Fibroblast of peridontal ligament (primary cell): ENCODE measurements at regions not wholly inside any gene's neighbourhood (a gene's known extent, or its start where the extent isn't known, plus 50 kb on each side); places are given as distances from the start of the nearest gene placed in this dataset.
A peak's percentile ranks its signal among the peaks of the same experiment; 100 is the strongest.
"Not testable (repeated sequence)": the region's sequence is repeated elsewhere in the genome, so short reads cannot be mapped to it uniquely, and the experiment has no call there.

ENCODE experiments used
- DNase-seq: peaks from one replicate; pipeline ENCODE4 v3.0.0-alpha.2; 2010; ENCODE audit errors: extremely low read depth

- no peak for DNase-seq
Measured at GRCh38 chr9:88596376-88596775, 61.4 kb downstream of the NXNL2 start.

- DNase-seq, result no peak
Measured at GRCh38 chr9:88604836-88605511, 70.0 kb downstream of the NXNL2 start.

- peak; percentile 79 for DNase-seq
Measured at GRCh38 chr9:88605512-88606362, 70.8 kb downstream of the NXNL2 start.

GRCh38 chr9:88614359-88614758 lies 79.4 kb downstream of the NXNL2 start:
- DNase-seq, result no peak

DNA sequence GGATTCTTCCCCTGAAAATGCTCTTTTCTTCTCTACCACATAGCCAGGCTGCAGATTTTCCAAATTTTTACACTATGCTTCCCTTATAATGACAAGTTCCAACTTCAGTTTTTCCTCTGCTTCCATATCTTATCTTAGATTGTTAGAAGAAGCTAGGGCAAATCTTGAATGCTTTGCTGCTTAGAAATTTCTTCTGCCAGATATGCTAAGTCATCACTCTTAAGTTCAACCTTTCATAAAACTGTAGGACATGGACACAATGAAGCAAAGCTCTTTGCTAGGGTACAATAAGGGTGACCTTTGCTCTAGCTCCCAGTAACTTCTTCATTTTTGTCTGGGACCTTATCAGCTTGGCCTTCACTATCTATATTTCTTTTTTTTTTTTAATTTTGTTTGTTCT lies 88.7 kb downstream of the NXNL2 start:
- DNase-seq, result no peak

- DNase-seq, result no peak
Measured at GRCh38 chr9:88628114-88628513, 93.1 kb downstream of the NXNL2 start.

GRCh38 chr9:88628811-88629210 lies 93.8 kb downstream of the NXNL2 start:
- DNase-seq, result peak; percentile 34

GRCh38 chr9:88630574-88630973 lies 95.6 kb downstream of the NXNL2 start:
- not testable (repeated sequence) for DNase-seq

DNA sequence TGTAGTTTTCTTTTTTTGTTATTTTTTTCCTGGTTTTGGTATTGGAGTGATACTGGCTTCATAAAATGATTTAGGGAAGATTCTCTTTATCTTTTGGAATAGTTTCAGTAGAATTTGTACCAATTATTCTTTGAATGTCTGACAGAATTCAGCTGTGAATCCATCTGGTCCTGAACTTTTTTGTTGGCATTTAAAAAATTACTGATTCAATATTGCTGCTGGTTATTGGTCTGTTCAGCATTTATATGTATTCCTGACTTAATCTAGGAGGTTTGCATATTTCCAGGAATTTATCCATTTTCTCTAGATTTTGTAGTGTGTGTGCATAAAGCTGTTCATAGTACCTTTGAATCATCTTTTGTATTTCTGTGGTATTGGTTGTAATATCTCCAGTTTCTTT lies 100.2 kb downstream of the NXNL2 start:
- DNase-seq, result no peak

GRCh38 chr9:88641456-88642240 lies 106.7 kb downstream of the NXNL2 start:
- no peak for DNase-seq

GRCh38 chr9:88642336-88642735 lies 107.4 kb downstream of the NXNL2 start:
- DNase-seq, result no peak

- DNase-seq, result no peak
Measured at GRCh38 chr9:88643931-88644330, 109.0 kb downstream of the NXNL2 start.

DNA sequence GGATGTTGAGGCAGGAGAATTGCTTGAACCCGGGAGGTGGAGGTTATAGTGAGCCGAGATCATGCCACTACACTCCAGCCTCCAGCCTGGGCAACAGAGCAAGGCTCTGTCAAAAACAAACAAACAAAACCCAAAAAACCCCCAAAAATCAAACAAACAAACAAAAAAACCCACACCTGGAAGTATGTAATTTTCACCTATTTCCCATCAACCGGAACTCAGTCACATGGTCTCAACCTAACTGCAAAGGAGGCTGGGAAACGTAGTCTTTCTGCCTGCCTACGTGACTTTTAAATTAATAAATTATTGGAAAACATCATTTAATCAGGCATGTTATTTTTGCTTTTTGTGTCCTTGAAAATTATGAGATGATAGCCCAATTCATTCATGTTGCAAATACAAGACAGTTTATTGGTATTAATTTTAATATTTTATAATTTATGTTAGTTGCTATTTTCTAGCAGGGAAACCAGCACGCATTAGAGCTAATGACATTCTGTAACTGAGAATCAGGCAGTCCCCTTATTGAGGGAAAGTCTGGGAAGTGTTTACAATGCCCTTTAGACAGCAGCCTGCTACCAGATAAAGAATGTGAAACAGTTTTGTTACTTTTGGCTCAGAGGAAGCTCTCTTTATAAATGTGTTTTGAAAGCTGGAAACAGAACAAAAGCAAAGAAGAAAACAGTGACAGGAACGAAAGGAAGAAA lies 110.3 kb downstream of the NXNL2 start:
- peak; percentile 49 for DNase-seq

- no peak for DNase-seq
Measured at GRCh38 chr9:88645879-88646199, 110.9 kb downstream of the NXNL2 start.

DNA sequence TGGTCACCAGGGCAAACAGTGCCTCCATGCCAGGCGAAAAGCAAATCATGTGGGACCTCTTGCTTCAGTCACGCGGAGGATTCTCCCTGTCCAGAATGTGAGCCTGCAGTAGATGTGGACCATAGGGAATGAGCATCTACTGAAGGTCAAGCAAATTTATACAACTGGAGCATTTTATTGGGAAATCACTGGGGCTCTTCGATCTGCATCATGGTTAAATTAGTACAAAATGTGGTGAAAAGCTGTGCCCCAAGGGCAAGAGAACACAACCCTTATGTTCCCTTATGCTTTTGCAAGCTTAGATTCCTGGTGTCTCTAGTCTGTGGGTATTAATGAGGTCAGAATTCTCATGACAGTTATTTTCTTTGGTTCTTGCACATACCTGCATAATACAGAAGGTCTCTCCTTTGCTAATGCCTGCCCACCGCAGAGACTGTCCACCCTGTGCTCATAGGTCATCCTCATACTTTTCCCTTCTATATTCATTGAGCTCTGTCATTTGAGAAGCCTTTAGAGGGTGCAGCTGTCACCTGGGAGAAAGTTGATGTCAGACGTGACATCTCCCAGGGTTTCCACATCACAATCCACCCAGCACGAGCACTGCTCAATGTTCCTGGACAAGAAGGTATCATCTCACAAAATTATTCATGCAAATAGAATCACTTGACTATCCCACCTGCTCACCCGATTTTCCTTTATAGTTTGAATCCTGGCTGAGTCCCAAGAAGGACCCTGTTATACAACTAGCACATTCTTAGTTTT lies 111.7 kb downstream of the NXNL2 start:
- DNase-seq, result no peak

DNA sequence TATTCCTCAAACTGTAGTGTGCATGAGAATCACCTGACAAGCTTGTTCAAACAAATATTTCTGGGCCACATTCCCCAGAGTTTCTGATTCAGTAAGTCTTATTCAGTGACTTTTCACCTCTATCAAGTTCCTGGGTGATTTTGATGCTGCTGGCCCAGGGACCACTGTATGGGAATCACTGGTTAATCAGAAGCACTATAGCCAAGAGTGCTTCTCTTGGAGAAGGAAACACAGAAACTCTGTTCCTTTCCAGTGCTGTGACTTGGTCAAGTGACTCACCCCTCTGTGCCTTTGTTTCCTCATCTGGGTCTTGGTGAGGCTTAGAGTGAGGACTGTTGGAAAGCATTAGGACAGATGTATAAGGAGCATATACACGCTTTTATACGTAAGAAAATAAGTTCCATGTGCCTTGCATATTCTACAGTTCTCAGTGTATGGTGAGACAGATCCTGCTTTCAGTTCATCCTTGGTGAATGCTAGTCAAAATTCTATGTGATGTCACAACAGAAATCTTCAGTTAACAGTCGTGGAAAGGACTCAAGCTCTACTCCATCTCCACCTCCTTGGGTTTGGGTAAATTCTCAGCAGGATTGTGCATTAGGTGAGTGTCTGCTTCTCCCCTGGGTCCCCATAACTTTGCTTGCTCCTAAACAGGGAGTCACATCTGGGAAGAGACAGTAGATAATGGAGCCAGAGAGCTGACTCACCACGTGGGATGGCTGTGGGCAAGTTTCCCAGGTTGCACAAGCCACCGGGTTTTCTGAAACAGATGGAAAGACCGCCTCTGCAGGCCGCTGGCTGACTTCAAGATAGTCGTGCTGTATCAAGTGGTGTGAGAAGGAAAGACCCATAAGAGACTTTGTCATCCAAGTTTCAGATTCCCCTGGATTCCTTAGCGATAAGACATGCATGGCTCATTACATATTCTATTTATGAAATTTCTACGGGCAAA lies 117.0 kb downstream of the NXNL2 start:
- peak; percentile 98 for DNase-seq

DNA sequence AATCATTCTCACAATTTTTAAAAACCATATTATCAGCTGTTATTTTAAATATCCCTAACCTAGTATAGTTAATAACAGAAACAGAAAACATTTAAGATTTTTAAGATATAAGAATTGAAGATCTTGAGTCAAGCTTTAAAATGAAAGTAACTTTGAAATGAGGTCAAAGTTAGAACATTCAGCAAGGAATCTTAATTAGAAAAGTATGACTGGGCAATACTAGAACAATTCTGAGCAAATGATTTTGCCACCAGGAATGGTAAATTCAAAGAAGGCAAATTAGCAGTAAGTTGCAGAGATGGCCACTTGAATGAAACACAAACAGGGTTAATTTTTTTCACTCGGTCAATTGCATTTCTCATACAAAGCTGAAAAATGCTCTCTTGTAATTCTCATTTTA lies 117.9 kb downstream of the NXNL2 start:
- peak; percentile 69 for DNase-seq

DNA sequence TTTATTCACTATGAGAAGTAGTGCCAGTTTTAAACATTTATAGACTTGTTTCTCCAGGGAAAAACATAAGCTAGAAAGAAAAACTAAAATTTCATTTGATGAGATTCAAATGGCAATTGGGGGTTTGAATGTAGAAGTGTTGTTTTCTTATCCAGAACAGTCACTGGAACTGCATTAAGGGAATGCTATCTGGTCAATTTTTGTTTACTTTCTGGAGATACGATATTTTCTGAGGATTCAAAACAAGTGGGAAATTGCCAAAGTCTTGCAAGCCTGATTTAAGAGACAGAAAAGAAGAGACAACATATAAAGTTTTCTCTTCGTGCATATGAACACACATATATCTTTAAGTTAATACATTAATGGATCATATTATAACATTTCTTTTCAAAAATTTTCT lies 118.4 kb downstream of the NXNL2 start:
- DNase-seq, result no peak

GRCh38 chr9:88653911-88654310 lies 118.9 kb downstream of the NXNL2 start:
- peak; percentile 82 for DNase-seq

DNA sequence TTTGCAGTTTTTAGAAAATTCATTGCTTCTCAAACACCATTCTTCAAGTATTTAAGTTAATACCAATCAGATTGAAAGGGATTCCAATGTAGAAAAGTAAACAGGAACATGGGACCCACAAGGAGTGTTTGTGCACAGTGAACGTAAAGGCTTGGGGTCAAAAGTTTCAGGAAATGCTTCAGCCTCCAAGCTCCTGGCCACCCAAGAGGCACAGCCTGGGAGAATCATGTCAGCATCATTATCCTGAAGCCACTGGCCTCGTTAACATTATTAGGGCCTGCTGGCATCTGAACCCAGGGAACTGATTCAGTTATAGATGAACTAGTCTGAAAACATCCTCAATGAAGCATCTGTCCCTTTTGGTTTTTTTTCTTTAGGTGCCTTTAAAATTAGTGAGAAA lies 122.9 kb downstream of the NXNL2 start:
- DNase-seq, result peak; percentile 33
